HCT116 (cell line): ENCODE measurements at regions not wholly inside any gene's neighbourhood (a gene's known extent, or its start where the extent isn't known, plus 50 kb on each side); places are given as distances from the start of the nearest gene placed in this dataset.

Source experiments
- POLR2A ChIP-seq: IDR thresholded peaks from 2 replicates; pipeline ENCODE4 v1.7.0; 2011; ENCODE audit warnings: borderline replicate concordance; ENCODE audit not compliant: insufficient read depth, insufficient read length; ENCODE audit errors: extremely low read depth
- RAD21 ChIP-seq: IDR thresholded peaks from 2 replicates; pipeline ENCODE4 v1.6.1; 2012; ENCODE audit warnings: low read depth, mild to moderate bottlenecking
- ZNF274 ChIP-seq: fragments of 200-500 bp; sonication (Bioruptor generic); IDR thresholded peaks from 2 replicates; pipeline ENCODE4 v1.6.1; 2014; ENCODE audit warnings: mild to moderate bottlenecking, low read depth, low read length, inconsistent platforms
- TF ChIP-seq, protein P1 (sequence below), 3 experiments: fragments of 200-600 bp in 1 of 3; sonication (generic) in 1 of 3; IDR thresholded peaks in 2 of 3; conservative IDR thresholded peaks in 1 of 3; 2 replicates each; pipeline ENCODE4 v1.5.1; 2012 to 2017; ENCODE audit warnings: low read depth in 2 of 3, low read length in 2 of 3, antibody characterized with exemption in 1 of 3, borderline replicate concordance in 1 of 3, control low read depth in 1 of 3, mild to moderate bottlenecking in 1 of 3, mixed read lengths in 1 of 3, mixed run types in 1 of 3, moderate library complexity in 1 of 3; ENCODE audit not compliant: insufficient read depth in 1 of 3
- TF ChIP-seq, protein P2 (sequence below): IDR thresholded peaks from 2 replicates; pipeline ENCODE4 v1.6.1; 2012

DNA sequence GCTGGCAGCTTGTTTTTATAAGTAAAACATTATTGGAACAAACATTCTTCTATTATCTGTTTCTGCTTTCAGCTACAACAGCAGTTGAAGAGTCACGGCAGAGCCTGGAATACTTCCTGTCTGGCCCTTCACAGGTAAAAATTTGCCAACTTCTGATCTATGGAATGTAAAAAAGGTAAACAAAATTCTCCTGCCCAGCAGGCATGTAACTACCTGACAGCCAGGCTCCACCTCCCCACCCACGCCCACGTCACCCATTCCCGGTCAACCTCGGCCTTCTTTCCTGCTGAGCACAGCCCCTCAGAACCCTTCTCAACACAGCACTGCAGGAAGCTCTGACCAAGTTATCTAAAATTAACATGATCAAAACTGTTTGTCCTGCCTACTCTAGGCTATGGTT lies 166.0 kb downstream of the DLL1 start:
- no peak for TF ChIP-seq ZNF274
- no peak for TF ChIP-seq RAD21
- TF ChIP-seq, protein P1, sequence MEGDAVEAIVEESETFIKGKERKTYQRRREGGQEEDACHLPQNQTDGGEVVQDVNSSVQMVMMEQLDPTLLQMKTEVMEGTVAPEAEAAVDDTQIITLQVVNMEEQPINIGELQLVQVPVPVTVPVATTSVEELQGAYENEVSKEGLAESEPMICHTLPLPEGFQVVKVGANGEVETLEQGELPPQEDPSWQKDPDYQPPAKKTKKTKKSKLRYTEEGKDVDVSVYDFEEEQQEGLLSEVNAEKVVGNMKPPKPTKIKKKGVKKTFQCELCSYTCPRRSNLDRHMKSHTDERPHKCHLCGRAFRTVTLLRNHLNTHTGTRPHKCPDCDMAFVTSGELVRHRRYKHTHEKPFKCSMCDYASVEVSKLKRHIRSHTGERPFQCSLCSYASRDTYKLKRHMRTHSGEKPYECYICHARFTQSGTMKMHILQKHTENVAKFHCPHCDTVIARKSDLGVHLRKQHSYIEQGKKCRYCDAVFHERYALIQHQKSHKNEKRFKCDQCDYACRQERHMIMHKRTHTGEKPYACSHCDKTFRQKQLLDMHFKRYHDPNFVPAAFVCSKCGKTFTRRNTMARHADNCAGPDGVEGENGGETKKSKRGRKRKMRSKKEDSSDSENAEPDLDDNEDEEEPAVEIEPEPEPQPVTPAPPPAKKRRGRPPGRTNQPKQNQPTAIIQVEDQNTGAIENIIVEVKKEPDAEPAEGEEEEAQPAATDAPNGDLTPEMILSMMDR (IDR thresholded peaks at IDR 0.05 in 2 of 3, conservative IDR thresholded peaks at IDR 0.05 in 1 of 3; ENCODE audit: borderline replicate concordance in 1 of 3, insufficient read depth in 1 of 3, low read depth in 2 of 3, low read length in 2 of 3), result no peak
- TF ChIP-seq, protein P2, sequence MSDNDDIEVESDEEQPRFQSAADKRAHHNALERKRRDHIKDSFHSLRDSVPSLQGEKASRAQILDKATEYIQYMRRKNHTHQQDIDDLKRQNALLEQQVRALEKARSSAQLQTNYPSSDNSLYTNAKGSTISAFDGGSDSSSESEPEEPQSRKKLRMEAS, result no peak
- no peak for TF ChIP-seq POLR2A
